WERI-Rb-1 (cell line): ENCODE measurements at regions not wholly inside any gene's neighbourhood (a gene's known extent, or its start where the extent isn't known, plus 50 kb on each side); places are given as distances from the start of the nearest gene placed in this dataset.

Experiments used
- DNase-seq: peaks from one replicate; pipeline ENCODE4 v3.0.0-alpha.2; 2020
- H3K27ac ChIP-seq: fragments of 250-450 bp; sonication (Bioruptor Pico); 2 replicates; pipeline ENCODE4 v1.5.1; 2020; ENCODE audit warnings: mild to moderate bottlenecking, moderate library complexity
- H3K27me3 ChIP-seq: fragments of 250-450 bp; sonication (Bioruptor Pico); 2 replicates; pipeline ENCODE4 v1.5.1; 2021; ENCODE audit warnings: mild to moderate bottlenecking, low read depth, moderate library complexity; ENCODE audit not compliant: insufficient read depth, severe bottlenecking
- H3K36me3 ChIP-seq: fragments of 250-450 bp; sonication (Bioruptor Pico); 2 replicates; pipeline ENCODE4 v1.5.1; 2020; ENCODE audit warnings: mild to moderate bottlenecking, moderate library complexity
- H3K4me3 ChIP-seq: 2 replicates; pipeline ENCODE4 v1.5.1; 2011; ENCODE audit warnings: low read depth, mild to moderate bottlenecking, control low read depth, low read length
- H3K9me3 ChIP-seq: fragments of 250-450 bp; sonication (Bioruptor Pico); 2 replicates; pipeline ENCODE4 v1.5.1; 2021; ENCODE audit warnings: mild to moderate bottlenecking, moderate library complexity; ENCODE audit not compliant: severe bottlenecking
- CTCF ChIP-seq: IDR thresholded peaks from 2 replicates; pipeline ENCODE4 v1.5.1; 2011; ENCODE audit warnings: low read depth, mild to moderate bottlenecking, control low read depth, inconsistent platforms, low read length

- Histone ChIP-seq H3K9me3 (peaks cover 3% of the 10 kb centered on the region), H3K27me3 (no peaks in the 10 kb centered on the region), H3K27ac (no peak overlapping the region), H3K36me3 (no peaks in the 10 kb centered on the region), H3K4me3 (no peak overlapping the region)
- DNase-seq: no peak
- TF ChIP-seq CTCF: no peak
Observed at GRCh38 chr2:215803150-215803549, 210.2 kb downstream of the MREG start.

- Histone ChIP-seq H3K4me3 (no peak overlapping the region), H3K27ac (no peak overlapping the region), H3K36me3 (no peaks in the 10 kb centered on the region), H3K9me3 (peaks cover 3% of the 10 kb centered on the region), H3K27me3 (no peaks in the 10 kb centered on the region)
- DNase-seq: no peak
- TF ChIP-seq CTCF: no peak
Observed at GRCh38 chr2:215799194-215799593, 214.2 kb downstream of the MREG start.

- Histone ChIP-seq H3K4me3 (no peak overlapping the region), H3K9me3 (peaks cover 3% of the 10 kb centered on the region), H3K27ac (no peak overlapping the region), H3K27me3 (no peaks in the 10 kb centered on the region), H3K36me3 (no peaks in the 10 kb centered on the region)
- TF ChIP-seq CTCF: no peak
- no peak for DNase-seq
Observed at GRCh38 chr2:215797676-215798075, 215.7 kb downstream of the MREG start.

GRCh38 chr2:215796140-215796855 is 217.1 kb downstream of the MREG start:
- Histone ChIP-seq H3K4me3 (no peak overlapping the region), H3K27me3 (no peaks in the 10 kb centered on the region), H3K9me3 (no peaks in the 10 kb centered on the region), H3K27ac (no peak overlapping the region), H3K36me3 (no peaks in the 10 kb centered on the region)
- DNase-seq: no peak
- no peak for TF ChIP-seq CTCF

- Histone ChIP-seq H3K4me3 (no peak overlapping the region), H3K27me3 (no peaks in the 10 kb centered on the region), H3K27ac (no peak overlapping the region), H3K36me3 (no peaks in the 10 kb centered on the region), H3K9me3 (no peaks in the 10 kb centered on the region)
- DNase-seq: no peak
- TF ChIP-seq CTCF: 0 out of 2 replicates have a peak, but pooled peaks have one; percentile 3
Observed at GRCh38 chr2:215794829-215795546, 218.4 kb downstream of the MREG start.
